ENCODE measurements at regions not wholly inside any gene's neighbourhood (a gene's known extent, or its start where the extent isn't known, plus 50 kb on each side); places are given as distances from the start of the nearest gene placed in this dataset.

DNA sequence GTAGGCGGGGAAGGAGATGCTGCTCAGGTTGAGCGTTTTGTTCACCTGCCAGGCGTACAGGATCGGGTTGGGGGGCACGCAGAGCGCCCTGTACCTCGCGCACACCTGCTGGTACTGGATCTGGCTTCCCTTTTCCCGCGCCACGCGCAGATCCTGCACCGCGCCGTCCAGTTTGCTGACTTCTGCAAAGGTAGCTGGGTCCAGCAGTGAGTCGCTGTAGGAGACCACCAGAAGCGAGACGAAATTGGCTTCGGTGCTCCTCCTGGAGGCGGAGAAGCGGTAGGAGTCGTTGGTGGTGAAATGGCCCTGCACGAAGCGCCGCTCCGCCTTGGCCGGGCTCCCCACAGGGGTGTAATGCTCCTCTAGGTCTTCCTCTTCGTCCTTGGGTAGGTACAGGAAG lies 90.7 kb upstream of the RAB18 start:
- Histone ChIP-seq H3K4me3 (no peak overlapping the region), H3K4me1 (no peaks in the 10 kb centered on the region), H3K27me3 (peaks cover 0 to 13% (median 0%) of the 10 kb centered on the region in 4 donors), H3K36me3 (no peaks in the 10 kb centered on the region), H3K27ac (no peak overlapping the region), H3K9me3 (peaks cover 0 to 8% (median 0%) of the 10 kb centered on the region in 3 donors)
- WGBS, 2 donors = 58 to 61% methylated on average over 9 to 15 of the region's 28 CpGs
- TF ChIP-seq, protein P1, sequence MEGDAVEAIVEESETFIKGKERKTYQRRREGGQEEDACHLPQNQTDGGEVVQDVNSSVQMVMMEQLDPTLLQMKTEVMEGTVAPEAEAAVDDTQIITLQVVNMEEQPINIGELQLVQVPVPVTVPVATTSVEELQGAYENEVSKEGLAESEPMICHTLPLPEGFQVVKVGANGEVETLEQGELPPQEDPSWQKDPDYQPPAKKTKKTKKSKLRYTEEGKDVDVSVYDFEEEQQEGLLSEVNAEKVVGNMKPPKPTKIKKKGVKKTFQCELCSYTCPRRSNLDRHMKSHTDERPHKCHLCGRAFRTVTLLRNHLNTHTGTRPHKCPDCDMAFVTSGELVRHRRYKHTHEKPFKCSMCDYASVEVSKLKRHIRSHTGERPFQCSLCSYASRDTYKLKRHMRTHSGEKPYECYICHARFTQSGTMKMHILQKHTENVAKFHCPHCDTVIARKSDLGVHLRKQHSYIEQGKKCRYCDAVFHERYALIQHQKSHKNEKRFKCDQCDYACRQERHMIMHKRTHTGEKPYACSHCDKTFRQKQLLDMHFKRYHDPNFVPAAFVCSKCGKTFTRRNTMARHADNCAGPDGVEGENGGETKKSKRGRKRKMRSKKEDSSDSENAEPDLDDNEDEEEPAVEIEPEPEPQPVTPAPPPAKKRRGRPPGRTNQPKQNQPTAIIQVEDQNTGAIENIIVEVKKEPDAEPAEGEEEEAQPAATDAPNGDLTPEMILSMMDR (IDR thresholded peaks at IDR 0.05) = no peak
- TF ChIP-seq POLR2A (IDR thresholded peaks at IDR 0.05) = no peak
- intact Hi-C loops (cut with DNase I) = no loop called here
- no peak for DNase-seq

DNA sequence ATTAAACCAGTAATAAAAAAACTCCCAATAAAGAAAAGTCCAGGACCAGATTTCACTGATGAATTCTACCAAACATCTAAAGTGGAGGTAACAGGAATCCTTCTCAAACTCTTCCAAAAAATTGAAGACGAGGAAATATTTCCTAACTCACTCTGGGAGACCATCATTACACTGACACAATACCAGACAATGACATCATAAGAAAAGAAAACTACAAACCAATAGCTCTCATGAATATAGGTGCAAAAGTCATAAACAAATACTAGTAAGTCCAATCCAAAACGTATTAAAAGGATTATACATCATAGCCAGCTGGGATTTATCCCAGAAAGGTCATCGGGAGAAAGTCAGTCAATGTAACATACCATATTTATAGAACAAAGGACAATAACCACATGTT lies 94.0 kb upstream of the RAB18 start:
- peaks cover 0 to 13% (median 0%) of the 10 kb centered on the region in 4 donors for H3K27me3 ChIP-seq
- 43 to 45% methylated on average over 3 of the region's 3 CpGs for WGBS, 2 donors
- TF ChIP-seq, protein P1 (IDR thresholded peaks at IDR 0.05) = no peak
- no peak for TF ChIP-seq POLR2A (IDR thresholded peaks at IDR 0.05)

DNA sequence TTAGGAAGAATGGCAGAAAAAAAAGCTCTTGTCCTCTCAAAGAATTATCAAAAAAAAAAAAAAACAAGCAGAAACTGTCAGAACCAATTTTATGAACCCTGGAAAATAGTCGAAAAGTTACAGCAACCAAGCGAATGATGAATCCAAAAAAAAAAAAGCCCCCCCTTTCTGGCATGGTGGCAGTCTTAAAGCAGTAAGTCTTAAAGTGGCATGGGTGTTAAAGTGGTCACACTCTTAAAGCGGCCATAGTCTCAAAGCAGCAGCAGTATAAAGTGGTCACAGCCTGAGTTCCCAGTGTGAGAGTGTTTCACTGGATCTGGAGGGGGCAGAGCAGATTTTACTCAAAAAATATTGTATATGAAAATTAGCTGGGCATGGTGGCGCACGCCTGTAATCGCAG lies 96.8 kb upstream of the RAB18 start:
- no peak for DNase-seq
- Histone ChIP-seq H3K9me3 (no peaks in the 10 kb centered on the region), H3K27me3 (no peaks in the 10 kb centered on the region), H3K4me1 (no peaks in the 10 kb centered on the region), H3K4me3 (no peak overlapping the region), H3K36me3 (no peaks in the 10 kb centered on the region), H3K27ac (no peak overlapping the region)
- 88 to 92% methylated on average over 6 of the region's 6 CpGs for WGBS, 2 donors
- intact Hi-C loops (cut with DNase I) = no loop called here
- no peak for TF ChIP-seq POLR2A (IDR thresholded peaks at IDR 0.05)
- TF ChIP-seq, protein P1 (IDR thresholded peaks at IDR 0.05) = no peak

More for the DNA sequence above, 94.0 kb upstream of the RAB18 start:
- Histone ChIP-seq H3K9me3 (no peaks in the 10 kb centered on the region), H3K4me1 (no peaks in the 10 kb centered on the region), H3K27ac (no peak overlapping the region), H3K4me3 (no peak overlapping the region), H3K36me3 (no peaks in the 10 kb centered on the region)
- DNase-seq = no peak
- intact Hi-C loops (cut with DNase I) = no loop called here

DNA sequence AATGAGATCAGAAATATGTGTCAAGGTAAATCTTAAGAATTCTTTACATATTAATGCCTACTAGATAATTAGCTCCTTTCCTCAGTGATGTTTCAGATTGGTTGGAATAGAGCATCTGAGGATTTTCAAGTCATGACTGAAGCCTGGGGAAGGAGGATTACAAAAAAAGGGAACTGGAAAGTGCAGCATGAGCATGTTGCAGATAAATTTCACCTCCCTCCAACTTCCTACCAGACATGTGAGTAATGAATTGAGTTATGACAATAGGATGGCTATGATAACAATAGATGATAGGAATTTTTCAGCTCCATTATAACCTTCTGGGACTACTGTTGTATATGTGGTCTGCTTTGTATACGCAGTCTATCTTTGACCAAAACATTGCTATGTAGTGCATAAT lies 104.2 kb upstream of the RAB18 start:
- no peak overlapping the region for H3K27ac ChIP-seq
- 38 to 42% methylated on average over 1 of the region's 1 CpG for WGBS, 2 donors

DNA sequence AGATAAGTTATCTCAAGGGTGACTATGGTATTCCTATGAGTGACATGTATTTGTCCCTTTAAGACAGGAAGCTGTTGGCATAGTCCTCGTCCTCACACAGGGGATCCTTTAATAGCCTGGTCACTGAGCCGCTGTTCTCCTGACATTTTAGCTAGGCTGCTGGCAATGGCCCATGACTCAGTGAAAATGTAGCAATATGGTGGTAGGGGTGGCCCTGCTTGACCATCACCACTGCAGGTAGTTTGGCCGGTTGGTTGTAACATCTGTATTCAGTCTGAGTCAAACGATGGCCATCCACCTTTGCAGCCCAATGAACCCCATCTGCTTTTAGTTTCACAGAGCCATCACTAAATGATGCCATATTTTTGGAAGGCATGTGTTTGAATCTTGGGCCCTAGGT lies 110.1 kb upstream of the RAB18 start:
- H3K27ac ChIP-seq = no peak overlapping the region
- intact Hi-C loops (cut with DNase I) = no loop called here
- WGBS, 2 donors = 79 to 96% methylated on average over 4 of the region's 4 CpGs
- no peak for DNase-seq
- no peaks in the 10 kb centered on the region for H3K9me3 ChIP-seq
- no peaks in the 10 kb centered on the region for H3K27me3 ChIP-seq
- H3K4me3 ChIP-seq = no peak overlapping the region
- TF ChIP-seq POLR2A (IDR thresholded peaks at IDR 0.05) = no peak
- TF ChIP-seq, protein P1 (IDR thresholded peaks at IDR 0.05) = no peak
- H3K36me3 ChIP-seq = no peaks in the 10 kb centered on the region
- H3K4me1 ChIP-seq = peaks cover 0 to 14% (median 0%) of the 10 kb centered on the region in 3 donors

More for the DNA sequence above, 104.2 kb upstream of the RAB18 start:
- TF ChIP-seq POLR2A (IDR thresholded peaks at IDR 0.05) = no peak
- TF ChIP-seq, protein P1 (IDR thresholded peaks at IDR 0.05) = no peak
- no peaks in the 10 kb centered on the region for H3K27me3 ChIP-seq
- no peak for DNase-seq
- intact Hi-C loops (cut with DNase I) = no loop called here
- no peaks in the 10 kb centered on the region for H3K9me3 ChIP-seq
- H3K36me3 ChIP-seq = no peaks in the 10 kb centered on the region
- H3K4me1 ChIP-seq = no peaks in the 10 kb centered on the region
- no peak overlapping the region for H3K4me3 ChIP-seq

All from esophagus squamous epithelium (tissue), 5 donors.